Activated T-helper 2 cell treated with anti-CD3 and anti-CD28 coated beads, Interferon-gamma antibody, Interleukin-2, Interleukin-4, amounts not matched to agents 10 μg/mL and 5 μg/mL and 100 μg/mL, durations not matched to agents 14 hours and 24 hours and 36 hours (primary cell): ENCODE measurements at regions not wholly inside any gene's neighbourhood (a gene's known extent, or its start where the extent isn't known, plus 50 kb on each side); places are given as distances from the start of the nearest gene placed in this dataset.

Experiments
- DNase-seq: peaks from one replicate; pipeline ENCODE4 v3.0.0; 2021; ENCODE audit warnings: low spot score
- H3K27ac Mint-ChIP-seq: one replicate; pipeline ENCODE4 v1.8.0; 2021; ENCODE audit warnings: mixed read lengths
- H3K27me3 Mint-ChIP-seq: one replicate; pipeline ENCODE4 v1.8.0; 2021; ENCODE audit warnings: low read depth, mixed read lengths
- H3K36me3 Mint-ChIP-seq: one replicate; pipeline ENCODE4 v1.8.0; 2021; ENCODE audit warnings: low read depth, mixed read lengths
- H3K4me1 Mint-ChIP-seq: one replicate; pipeline ENCODE4 v1.8.0; 2021; ENCODE audit warnings: low read depth, mixed read lengths
- H3K4me3 Mint-ChIP-seq: one replicate; pipeline ENCODE4 v1.8.0; 2021; ENCODE audit warnings: low read depth, mild to moderate bottlenecking, moderate library complexity, mixed read lengths
- H3K9me3 Mint-ChIP-seq: one replicate; pipeline ENCODE4 v1.8.0; 2021; ENCODE audit warnings: mixed read lengths
- intact Hi-C: fragments of 100-400 bp; cut with micrococcal nuclease; formaldehyde crosslinking; loops from one replicate; pipeline ENCODE4 v1.15.1; 2023

DNA sequence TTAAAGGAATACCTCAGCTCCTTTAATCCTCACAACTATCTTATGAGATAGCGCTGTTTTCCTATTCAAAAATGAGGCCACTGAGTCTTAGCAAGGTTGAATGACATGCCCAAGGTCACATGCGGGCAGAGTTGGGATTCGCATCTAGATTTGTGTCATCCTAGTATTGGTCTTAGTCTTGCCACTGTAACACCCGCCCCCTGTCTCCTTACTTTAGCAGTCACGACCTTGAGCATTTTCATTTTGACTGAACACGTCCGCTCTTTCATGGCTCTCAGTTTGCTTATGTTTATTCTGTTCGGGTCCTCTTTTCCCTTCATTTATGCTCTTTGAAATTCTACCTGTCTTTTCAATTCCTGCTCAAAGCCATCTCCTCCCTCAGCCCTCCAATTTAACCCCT is 112.5 kb upstream of the CADPS start:
- no peak overlapping the region for H3K27ac Mint-ChIP-seq
- intact Hi-C loops, result no loop called here
- H3K4me3 Mint-ChIP-seq, result no peak overlapping the region
- no peaks in the 10 kb centered on the region for H3K36me3 Mint-ChIP-seq
- no peaks in the 10 kb centered on the region for H3K27me3 Mint-ChIP-seq
- no peak for DNase-seq
- H3K9me3 Mint-ChIP-seq, result peaks cover 9% of the 10 kb centered on the region
- H3K4me1 Mint-ChIP-seq, result no peaks in the 10 kb centered on the region

- intact Hi-C loops, result no loop called here
- no peaks in the 10 kb centered on the region for H3K36me3 Mint-ChIP-seq
- H3K27ac Mint-ChIP-seq, result no peak overlapping the region
- H3K27me3 Mint-ChIP-seq, result no peaks in the 10 kb centered on the region
- H3K9me3 Mint-ChIP-seq, result peaks cover 9% of the 10 kb centered on the region
- no peaks in the 10 kb centered on the region for H3K4me1 Mint-ChIP-seq
- no peak overlapping the region for H3K4me3 Mint-ChIP-seq
- DNase-seq, result no peak
These were observed 115.6 kb upstream of the CADPS start for GRCh38 chr3:62990704-62991413.

DNA sequence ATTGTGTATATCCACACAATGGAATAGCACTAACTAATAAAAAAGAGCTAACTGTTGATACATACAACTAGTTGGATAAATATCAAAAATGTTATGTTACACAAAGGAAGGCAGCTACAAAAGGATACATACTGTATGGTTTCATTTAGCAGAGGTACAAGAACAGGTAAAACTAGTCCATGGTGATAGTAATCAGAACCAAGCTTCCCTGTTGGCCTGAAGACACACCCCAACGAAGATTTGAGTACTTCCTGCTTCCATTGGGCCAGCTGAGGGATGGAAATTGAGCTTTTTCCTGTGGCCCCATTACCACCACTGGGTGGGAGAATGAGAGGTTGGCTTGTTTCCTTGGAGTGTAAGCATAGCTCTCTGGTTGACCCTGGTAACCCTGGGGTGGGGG is 117.3 kb upstream of the CADPS start:
- peaks cover 9% of the 10 kb centered on the region for H3K9me3 Mint-ChIP-seq
- no peaks in the 10 kb centered on the region for H3K36me3 Mint-ChIP-seq
- H3K27me3 Mint-ChIP-seq, result no peaks in the 10 kb centered on the region
- H3K27ac Mint-ChIP-seq, result no peak overlapping the region
- no peak for DNase-seq
- intact Hi-C loops, result no loop called here
- H3K4me3 Mint-ChIP-seq, result no peak overlapping the region
- H3K4me1 Mint-ChIP-seq, result no peaks in the 10 kb centered on the region

GRCh38 chr3:62995119-62995518 is 119.9 kb upstream of the CADPS start:
- DNase-seq, result no peak
- Mint-ChIP-seq H3K4me3 (no peak overlapping the region), H3K27ac (no peak overlapping the region), H3K4me1 (no peaks in the 10 kb centered on the region), H3K27me3 (no peaks in the 10 kb centered on the region), H3K9me3 (no peaks in the 10 kb centered on the region), H3K36me3 (no peaks in the 10 kb centered on the region)
- intact Hi-C loops, result no loop called here

GRCh38 chr3:62995530-62995929 is 120.3 kb upstream of the CADPS start:
- no peak overlapping the region for H3K4me3 Mint-ChIP-seq
- no peaks in the 10 kb centered on the region for H3K36me3 Mint-ChIP-seq
- H3K27ac Mint-ChIP-seq, result no peak overlapping the region
- DNase-seq, result no peak
- H3K4me1 Mint-ChIP-seq, result no peaks in the 10 kb centered on the region
- H3K27me3 Mint-ChIP-seq, result no peaks in the 10 kb centered on the region
- H3K9me3 Mint-ChIP-seq, result no peaks in the 10 kb centered on the region
- intact Hi-C loops, result no loop called here

- intact Hi-C loops, result no loop called here
- Mint-ChIP-seq H3K4me3 (no peak overlapping the region), H3K36me3 (no peaks in the 10 kb centered on the region), H3K4me1 (no peaks in the 10 kb centered on the region), H3K27ac (no peak overlapping the region), H3K9me3 (no peaks in the 10 kb centered on the region), H3K27me3 (no peaks in the 10 kb centered on the region)
- no peak for DNase-seq
These were observed 122.2 kb upstream of the CADPS start for GRCh38 chr3:62997369-62997768.

GRCh38 chr3:62999158-62999557 is 123.9 kb upstream of the CADPS start:
- H3K36me3 Mint-ChIP-seq, result no peaks in the 10 kb centered on the region
- H3K9me3 Mint-ChIP-seq, result peaks cover 7% of the 10 kb centered on the region
- H3K27ac Mint-ChIP-seq, result no peak overlapping the region
- no peaks in the 10 kb centered on the region for H3K27me3 Mint-ChIP-seq
- no peak overlapping the region for H3K4me3 Mint-ChIP-seq
- intact Hi-C loops, result no loop called here
- DNase-seq, result no peak
- H3K4me1 Mint-ChIP-seq, result no peaks in the 10 kb centered on the region

- no peaks in the 10 kb centered on the region for H3K36me3 Mint-ChIP-seq
- H3K4me1 Mint-ChIP-seq, result no peaks in the 10 kb centered on the region
- H3K27me3 Mint-ChIP-seq, result no peaks in the 10 kb centered on the region
- no peak overlapping the region for H3K27ac Mint-ChIP-seq
- no peak overlapping the region for H3K4me3 Mint-ChIP-seq
- DNase-seq, result no peak
- H3K9me3 Mint-ChIP-seq, result peaks cover 7% of the 10 kb centered on the region
- intact Hi-C loops, result no loop called here
These were observed 124.6 kb upstream of the CADPS start for GRCh38 chr3:62999791-63000190.

DNA sequence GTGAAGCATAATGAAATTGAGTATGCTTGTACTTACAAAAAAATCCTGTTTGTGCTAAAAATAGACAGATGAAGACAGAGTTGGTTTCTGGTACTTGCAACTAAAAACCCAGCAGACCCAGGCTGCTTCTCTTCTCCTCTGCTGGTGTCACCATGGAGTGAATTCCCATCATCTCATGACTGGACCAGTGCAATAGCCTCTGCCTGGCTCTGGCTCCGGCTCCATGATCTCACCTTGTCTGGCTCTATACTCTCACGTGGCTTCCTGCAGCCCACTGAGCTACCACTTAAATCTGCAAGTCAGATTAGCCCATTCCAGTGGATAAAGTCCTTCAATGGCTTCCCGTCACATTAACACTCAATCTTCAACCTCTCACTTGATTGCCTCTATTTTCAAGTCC is 129.2 kb upstream of the CADPS start:
- H3K36me3 Mint-ChIP-seq, result no peaks in the 10 kb centered on the region
- no peaks in the 10 kb centered on the region for H3K4me1 Mint-ChIP-seq
- no peak for DNase-seq
- intact Hi-C loops, result no loop called here
- H3K27ac Mint-ChIP-seq, result no peak overlapping the region
- H3K27me3 Mint-ChIP-seq, result no peaks in the 10 kb centered on the region
- H3K9me3 Mint-ChIP-seq, result peaks cover 7% of the 10 kb centered on the region
- no peak overlapping the region for H3K4me3 Mint-ChIP-seq

DNA sequence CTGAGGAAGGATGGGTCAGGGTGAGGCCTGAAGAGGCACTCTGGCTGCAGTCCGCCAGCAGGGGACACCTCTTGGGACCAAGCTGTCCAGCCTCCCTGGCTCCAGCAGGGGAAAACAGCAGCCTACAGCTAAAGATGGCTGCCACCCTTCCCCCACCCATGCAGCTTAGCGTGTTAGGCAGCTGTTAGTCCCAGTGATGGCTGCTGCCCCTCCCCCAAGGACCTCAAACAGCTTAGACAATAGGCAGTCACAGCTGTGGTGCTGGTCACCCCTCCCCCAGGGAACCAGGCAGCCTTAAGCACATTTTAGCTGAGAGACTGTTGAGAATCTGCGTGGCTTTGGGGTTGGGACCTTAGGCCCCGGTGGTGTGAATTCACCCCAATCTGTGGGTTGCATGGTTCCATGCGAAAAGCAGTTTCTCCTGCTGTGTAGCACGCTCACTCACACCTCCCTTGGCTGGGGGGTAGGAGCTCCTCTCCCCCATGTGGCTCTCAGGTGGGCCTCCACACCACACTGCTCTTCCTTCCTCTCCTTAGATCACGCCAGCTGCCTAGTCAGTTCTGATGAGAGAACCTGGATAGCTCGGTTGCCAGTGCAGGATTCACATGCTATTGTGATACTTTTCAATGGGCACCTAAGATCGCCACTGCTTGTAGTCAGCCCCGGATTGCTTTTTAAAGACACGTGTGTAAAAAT is 140.5 kb upstream of the CADPS start:
- no peaks in the 10 kb centered on the region for H3K36me3 Mint-ChIP-seq
- no peak for DNase-seq
- H3K4me1 Mint-ChIP-seq, result no peaks in the 10 kb centered on the region
- peaks cover 4% of the 10 kb centered on the region for H3K9me3 Mint-ChIP-seq
- intact Hi-C loops, result no loop called here
- H3K27me3 Mint-ChIP-seq, result no peaks in the 10 kb centered on the region
- H3K27ac Mint-ChIP-seq, result no peak overlapping the region
- no peak overlapping the region for H3K4me3 Mint-ChIP-seq

DNA sequence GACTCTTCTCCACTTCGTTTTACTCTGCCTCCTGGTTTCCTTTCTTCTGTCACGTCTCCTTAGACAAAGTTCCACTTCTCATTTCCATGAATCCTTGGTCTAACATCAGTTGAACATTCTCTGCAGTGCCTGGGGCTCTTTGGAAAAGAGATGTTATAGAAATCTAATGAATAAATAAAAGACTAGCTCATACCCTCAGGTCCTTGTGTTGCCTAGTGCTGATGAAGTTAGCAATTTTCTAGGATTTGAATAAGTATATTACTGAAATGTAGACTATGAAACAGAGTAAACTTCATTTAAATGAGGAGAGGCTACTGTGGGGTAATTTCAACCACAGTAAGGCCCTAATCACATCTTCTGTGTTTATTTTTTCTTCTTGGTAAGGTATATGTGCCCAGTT is 146.9 kb upstream of the CADPS start:
- no peak overlapping the region for H3K4me3 Mint-ChIP-seq
- DNase-seq, result no peak
- H3K27me3 Mint-ChIP-seq, result no peaks in the 10 kb centered on the region
- no peaks in the 10 kb centered on the region for H3K9me3 Mint-ChIP-seq
- intact Hi-C loops, result no loop called here
- H3K27ac Mint-ChIP-seq, result no peak overlapping the region
- H3K36me3 Mint-ChIP-seq, result no peaks in the 10 kb centered on the region
- H3K4me1 Mint-ChIP-seq, result no peaks in the 10 kb centered on the region

DNA sequence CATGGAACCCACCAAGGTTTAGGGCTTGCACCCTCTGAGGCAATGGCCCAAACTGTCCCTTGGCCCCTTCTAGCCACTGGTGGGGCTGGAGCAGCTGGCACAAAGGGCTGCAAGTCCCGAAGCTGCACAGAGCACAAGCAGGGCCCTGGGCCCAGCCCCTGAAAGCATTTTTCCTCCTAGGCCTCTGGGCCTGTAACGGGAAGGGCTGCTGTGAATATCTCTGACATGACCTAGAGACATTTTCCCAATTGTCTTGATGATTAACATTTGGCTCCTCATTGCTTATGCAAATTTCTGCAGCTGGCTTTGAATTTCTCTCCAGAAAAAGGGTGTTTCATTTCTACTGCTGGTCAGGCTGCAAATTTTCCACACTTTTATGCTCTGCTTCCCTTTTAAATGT is 151.5 kb upstream of the CADPS start:
- intact Hi-C loops, result no loop called here

DNA sequence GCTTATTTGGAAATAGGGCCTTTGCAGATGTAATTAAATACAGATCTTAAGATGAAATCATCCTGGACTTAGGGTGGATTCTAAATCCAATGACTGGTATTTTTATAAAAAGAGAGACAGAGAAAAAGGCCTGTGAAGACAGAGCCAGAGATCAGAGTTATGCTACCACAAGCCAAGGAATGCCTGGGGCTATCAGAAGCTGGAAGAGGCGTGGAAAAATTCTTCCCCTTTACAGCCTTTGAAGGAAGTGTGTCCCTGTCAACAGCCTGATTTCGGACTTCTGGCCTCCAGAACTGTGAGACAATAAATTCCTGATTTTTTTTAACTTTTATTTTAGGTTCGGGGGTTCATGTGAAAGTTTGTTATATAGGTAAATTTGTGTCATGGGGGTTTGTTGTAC is 154.1 kb upstream of the CADPS start:
- H3K36me3 Mint-ChIP-seq, result no peaks in the 10 kb centered on the region
- no peaks in the 10 kb centered on the region for H3K27me3 Mint-ChIP-seq
- no peaks in the 10 kb centered on the region for H3K9me3 Mint-ChIP-seq
- H3K27ac Mint-ChIP-seq, result no peak overlapping the region
- H3K4me3 Mint-ChIP-seq, result no peak overlapping the region
- intact Hi-C loops, result no loop called here
- DNase-seq, result no peak
- no peaks in the 10 kb centered on the region for H3K4me1 Mint-ChIP-seq

More for the DNA sequence above, 151.5 kb upstream of the CADPS start:
- Mint-ChIP-seq H3K4me1 (no peaks in the 10 kb centered on the region), H3K9me3 (no peaks in the 10 kb centered on the region), H3K4me3 (no peak overlapping the region), H3K27me3 (no peaks in the 10 kb centered on the region), H3K36me3 (no peaks in the 10 kb centered on the region), H3K27ac (no peak overlapping the region)
- DNase-seq, result no peak
